ENCODE measurements at regions not wholly inside any gene's neighbourhood (a gene's known extent, or its start where the extent isn't known, plus 50 kb on each side); places are given as distances from the start of the nearest gene placed in this dataset.

DNA sequence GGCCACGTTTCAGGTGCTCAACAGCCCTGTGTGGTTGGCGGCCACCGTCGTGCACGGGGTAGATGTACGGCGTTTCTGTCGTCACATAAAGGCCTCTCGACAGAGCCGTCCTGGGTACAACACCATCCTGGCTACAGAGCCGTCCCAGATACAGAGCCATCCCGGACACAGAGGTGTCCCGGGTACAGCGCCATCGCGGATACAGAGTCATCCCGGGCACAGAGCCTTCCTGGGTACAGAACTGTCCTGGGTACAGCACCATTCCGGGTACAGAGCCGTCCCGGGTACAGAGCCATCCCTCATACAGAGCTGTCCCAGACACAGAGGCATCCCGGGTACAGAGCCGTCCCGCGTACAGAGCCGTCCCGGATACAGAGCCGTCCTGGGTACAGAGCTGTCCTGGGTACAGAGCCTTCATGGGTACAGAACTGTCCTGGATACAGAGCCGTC is 222.7 kb upstream of the SOX1 start:
- H3K4me3 Mint-ChIP-seq (ENCODE audit: unreplicated experiment): no peak overlapping the region
- no peak overlapping the region for H3K27ac Mint-ChIP-seq (ENCODE audit: unreplicated experiment)
- H3K9me3 Mint-ChIP-seq (ENCODE audit: unreplicated experiment): no peaks in the 10 kb centered on the region
- TF ChIP-seq, protein P1, sequence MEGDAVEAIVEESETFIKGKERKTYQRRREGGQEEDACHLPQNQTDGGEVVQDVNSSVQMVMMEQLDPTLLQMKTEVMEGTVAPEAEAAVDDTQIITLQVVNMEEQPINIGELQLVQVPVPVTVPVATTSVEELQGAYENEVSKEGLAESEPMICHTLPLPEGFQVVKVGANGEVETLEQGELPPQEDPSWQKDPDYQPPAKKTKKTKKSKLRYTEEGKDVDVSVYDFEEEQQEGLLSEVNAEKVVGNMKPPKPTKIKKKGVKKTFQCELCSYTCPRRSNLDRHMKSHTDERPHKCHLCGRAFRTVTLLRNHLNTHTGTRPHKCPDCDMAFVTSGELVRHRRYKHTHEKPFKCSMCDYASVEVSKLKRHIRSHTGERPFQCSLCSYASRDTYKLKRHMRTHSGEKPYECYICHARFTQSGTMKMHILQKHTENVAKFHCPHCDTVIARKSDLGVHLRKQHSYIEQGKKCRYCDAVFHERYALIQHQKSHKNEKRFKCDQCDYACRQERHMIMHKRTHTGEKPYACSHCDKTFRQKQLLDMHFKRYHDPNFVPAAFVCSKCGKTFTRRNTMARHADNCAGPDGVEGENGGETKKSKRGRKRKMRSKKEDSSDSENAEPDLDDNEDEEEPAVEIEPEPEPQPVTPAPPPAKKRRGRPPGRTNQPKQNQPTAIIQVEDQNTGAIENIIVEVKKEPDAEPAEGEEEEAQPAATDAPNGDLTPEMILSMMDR (IDR thresholded peaks at IDR 0.05; ENCODE audit: unreplicated experiment): no peak
- DNase-seq (ENCODE audit: low spot score): no peak
- H3K36me3 Mint-ChIP-seq (ENCODE audit: low read depth, unreplicated experiment): no peaks in the 10 kb centered on the region
- peaks cover 19% of the 10 kb centered on the region for H3K4me1 Mint-ChIP-seq (ENCODE audit: unreplicated experiment)
- H3K27me3 Mint-ChIP-seq (ENCODE audit: unreplicated experiment): no peaks in the 10 kb centered on the region

DNA sequence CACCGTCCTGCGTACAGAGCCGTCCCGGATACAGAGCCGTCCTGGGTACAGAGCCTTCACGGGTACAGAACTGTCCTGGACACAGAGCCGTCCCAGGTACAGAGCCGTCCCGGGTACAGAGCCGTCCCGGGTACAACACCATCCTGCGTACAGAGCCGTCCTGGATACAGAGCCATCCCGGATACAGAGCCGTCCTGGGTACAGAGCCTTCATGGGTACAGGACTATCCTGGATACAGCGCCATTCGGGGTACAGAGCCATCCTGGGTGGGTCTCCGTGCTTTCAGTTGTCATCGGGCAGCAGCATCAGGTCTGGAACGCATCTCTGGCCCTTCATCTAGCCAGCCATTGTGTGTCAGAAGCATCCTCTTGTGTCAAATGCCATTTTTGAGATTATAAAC is 222.3 kb upstream of the SOX1 start:
- H3K27ac Mint-ChIP-seq (ENCODE audit: unreplicated experiment): no peak overlapping the region
- no peaks in the 10 kb centered on the region for H3K9me3 Mint-ChIP-seq (ENCODE audit: unreplicated experiment)
- no peak overlapping the region for H3K4me3 Mint-ChIP-seq (ENCODE audit: unreplicated experiment)
- H3K36me3 Mint-ChIP-seq (ENCODE audit: low read depth, unreplicated experiment): no peaks in the 10 kb centered on the region
- TF ChIP-seq, protein P1 (IDR thresholded peaks at IDR 0.05; ENCODE audit: unreplicated experiment): no peak
- DNase-seq (ENCODE audit: low spot score): no peak
- H3K4me1 Mint-ChIP-seq (ENCODE audit: unreplicated experiment): peaks cover 19% of the 10 kb centered on the region
- no peaks in the 10 kb centered on the region for H3K27me3 Mint-ChIP-seq (ENCODE audit: unreplicated experiment)

DNA sequence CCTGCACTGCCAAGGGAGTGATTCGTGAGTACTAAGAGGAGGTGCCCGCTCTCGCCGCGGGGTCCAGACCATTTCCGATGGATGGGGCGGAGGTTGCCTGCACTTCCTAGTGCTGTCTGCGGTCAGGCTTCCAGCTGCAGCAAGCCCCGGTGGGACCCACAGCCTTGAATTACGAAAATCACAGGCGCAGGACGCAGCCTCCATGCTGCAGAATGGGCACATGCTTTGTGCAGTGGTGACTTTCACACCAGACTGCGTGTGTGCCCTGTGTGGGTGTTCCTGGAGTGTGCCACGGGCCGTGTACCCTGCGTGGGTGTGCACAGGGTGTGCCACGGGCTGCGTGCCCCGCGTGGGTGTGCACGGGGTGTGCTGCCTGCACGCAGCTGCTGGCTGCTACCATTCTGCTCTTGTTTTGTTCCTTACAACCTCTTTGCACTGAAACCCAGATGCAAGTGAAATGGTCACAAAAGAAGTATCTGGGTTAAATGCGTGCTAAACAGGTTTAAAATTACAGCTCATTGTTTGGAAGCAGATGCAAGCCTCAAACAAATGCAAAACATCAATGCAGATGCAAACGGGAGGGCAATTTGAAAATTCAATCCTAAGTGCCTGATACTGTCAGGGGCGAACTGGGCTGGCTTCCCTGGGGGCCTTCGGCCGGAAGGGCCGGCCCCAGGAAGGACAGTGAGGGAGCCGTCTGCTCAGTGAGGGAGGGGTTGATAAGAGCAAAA is 221.2 kb upstream of the SOX1 start:
- no peaks in the 10 kb centered on the region for H3K27me3 Mint-ChIP-seq (ENCODE audit: unreplicated experiment)
- TF ChIP-seq, protein P1 (IDR thresholded peaks at IDR 0.05; ENCODE audit: unreplicated experiment): no peak
- no peaks in the 10 kb centered on the region for H3K9me3 Mint-ChIP-seq (ENCODE audit: unreplicated experiment)
- no peak overlapping the region for H3K27ac Mint-ChIP-seq (ENCODE audit: unreplicated experiment)
- no peak overlapping the region for H3K4me3 Mint-ChIP-seq (ENCODE audit: unreplicated experiment)
- H3K36me3 Mint-ChIP-seq (ENCODE audit: low read depth, unreplicated experiment): no peaks in the 10 kb centered on the region
- H3K4me1 Mint-ChIP-seq (ENCODE audit: unreplicated experiment): peaks cover 19% of the 10 kb centered on the region
- DNase-seq (ENCODE audit: low spot score): no peak

DNA sequence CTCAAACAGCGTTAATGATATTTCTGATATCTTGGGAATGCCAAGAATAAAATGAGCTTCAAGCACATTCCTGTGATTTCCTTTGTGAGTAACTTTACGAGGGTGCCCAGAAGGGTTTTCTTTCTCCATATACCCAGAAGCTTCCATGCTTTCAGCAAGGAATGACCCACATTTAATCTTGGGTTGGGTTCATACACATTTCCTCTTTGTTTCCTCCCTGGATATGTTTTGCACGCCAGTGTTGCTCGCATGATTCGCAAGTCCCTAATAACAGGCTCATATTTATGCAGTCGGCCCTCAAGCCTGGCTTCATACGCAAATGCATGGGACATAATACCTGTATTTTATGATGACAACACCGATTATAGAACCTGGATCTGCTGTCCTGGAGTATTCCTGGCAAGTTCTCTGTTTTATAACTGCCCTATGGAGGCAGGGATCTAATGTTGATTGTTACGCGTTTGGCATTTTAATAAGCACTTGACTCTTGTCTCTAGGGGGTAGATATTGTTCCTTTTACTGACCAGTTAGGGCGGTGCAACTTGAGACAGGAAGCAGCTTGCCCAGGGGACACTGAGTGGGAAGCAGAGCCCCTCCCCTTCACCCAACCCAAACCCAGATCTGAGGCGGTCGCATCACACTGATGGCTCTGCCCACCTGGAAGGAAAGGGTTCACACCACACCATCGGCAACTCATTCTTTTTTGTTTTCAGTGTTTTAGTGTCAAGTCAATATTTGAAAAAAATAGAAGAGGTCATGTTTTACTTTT is 220.4 kb upstream of the SOX1 start:
- H3K27ac Mint-ChIP-seq (ENCODE audit: unreplicated experiment): no peak overlapping the region
- DNase-seq (ENCODE audit: low spot score): no peak
- no peak overlapping the region for H3K4me3 Mint-ChIP-seq (ENCODE audit: unreplicated experiment)
- H3K4me1 Mint-ChIP-seq (ENCODE audit: unreplicated experiment): peaks cover 22% of the 10 kb centered on the region
- no peaks in the 10 kb centered on the region for H3K36me3 Mint-ChIP-seq (ENCODE audit: low read depth, unreplicated experiment)
- H3K9me3 Mint-ChIP-seq (ENCODE audit: unreplicated experiment): no peaks in the 10 kb centered on the region
- H3K27me3 Mint-ChIP-seq (ENCODE audit: unreplicated experiment): no peaks in the 10 kb centered on the region
- TF ChIP-seq, protein P1 (IDR thresholded peaks at IDR 0.05; ENCODE audit: unreplicated experiment): no peak

DNA sequence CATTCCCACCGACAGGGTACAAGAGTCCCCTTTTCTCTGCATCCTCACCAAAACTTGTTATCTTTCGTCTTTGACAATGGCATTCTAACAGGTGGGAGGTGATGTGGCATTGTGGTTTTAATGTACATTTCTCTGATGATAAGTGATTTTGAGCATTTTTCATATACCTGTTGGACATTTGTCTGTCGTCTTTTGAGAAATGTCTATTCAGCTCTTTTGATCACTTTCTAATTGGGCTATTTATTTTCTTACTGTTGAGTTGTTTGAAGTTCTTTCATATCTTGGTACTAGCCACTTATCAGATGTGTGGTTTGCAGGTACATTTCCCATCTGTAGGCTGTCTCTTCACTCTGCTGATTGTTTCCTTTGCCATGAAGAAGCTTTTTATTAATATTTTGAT is 219.0 kb upstream of the SOX1 start:
- DNase-seq (ENCODE audit: low spot score): no peak
- no peaks in the 10 kb centered on the region for H3K36me3 Mint-ChIP-seq (ENCODE audit: low read depth, unreplicated experiment)
- H3K27me3 Mint-ChIP-seq (ENCODE audit: unreplicated experiment): no peaks in the 10 kb centered on the region
- H3K4me1 Mint-ChIP-seq (ENCODE audit: unreplicated experiment): peaks cover 22% of the 10 kb centered on the region
- H3K4me3 Mint-ChIP-seq (ENCODE audit: unreplicated experiment): no peak overlapping the region
- H3K9me3 Mint-ChIP-seq (ENCODE audit: unreplicated experiment): no peaks in the 10 kb centered on the region
- no peak overlapping the region for H3K27ac Mint-ChIP-seq (ENCODE audit: unreplicated experiment)
- TF ChIP-seq, protein P1 (IDR thresholded peaks at IDR 0.05; ENCODE audit: unreplicated experiment): no peak

All from endothelial cell (in vitro differentiated cells).